Panc1 (cell line): ENCODE measurements at regions not wholly inside any gene's neighbourhood (a gene's known extent, or its start where the extent isn't known, plus 50 kb on each side); places are given as distances from the start of the nearest gene placed in this dataset.

Source experiments
- ATAC-seq: fragments of 200-7000 bp; cut with Tn5 transposase; 2 replicates; pipeline ENCODE4 v1.9.1; 2020; ENCODE audit warnings: mild to moderate bottlenecking, moderate library complexity
- BruUV-seq: library from RNA; stranded (reverse); fragments of 400-500 nt; replicated peaks from 2 replicates; lab custom pipeline; 2021; lab: Mats Ljungman, UMichigan
- CTCF ChIA-PET: fragments of 300-600 bp; sonication (Branson Sonifier 250); formaldehyde crosslinking; loops from one replicate; lab custom pipeline; 2022; ENCODE audit warnings: antibody characterized with exemption; lab: Charles Lee
- POLR2A ChIA-PET: fragments of 300-600 bp; sonication (Branson Sonifier 250); formaldehyde crosslinking; loops from one replicate; lab custom pipeline; 2022; ENCODE audit warnings: antibody characterized with exemption; lab: Charles Lee
- DNase-seq: peaks from one replicate; pipeline ENCODE4 v3.0.0-alpha.2; 2010; ENCODE audit warnings: low read depth, low spot score
- H3K27ac ChIP-seq: 2 replicates; pipeline ENCODE4 v1.5.1; 2011; ENCODE audit warnings: mild to moderate bottlenecking, low read length, inconsistent platforms
- H3K27me3 ChIP-seq: fragments of 200-500 bp; sonication (Bioruptor generic); 2 replicates; pipeline ENCODE4 v1.6.0; 2014; ENCODE audit warnings: low read length, inconsistent platforms; ENCODE audit not compliant: control insufficient read depth, insufficient read depth
- H3K36me3 ChIP-seq: fragments of 200-500 bp; sonication (Bioruptor generic); 2 replicates; pipeline ENCODE4 v1.5.1; 2014; ENCODE audit warnings: inconsistent platforms, mild to moderate bottlenecking, low read length, moderate library complexity; ENCODE audit not compliant: control insufficient read depth, insufficient read depth
- H3K4me1 ChIP-seq: 2 replicates; pipeline ENCODE4 v1.5.1; 2011; ENCODE audit warnings: inconsistent platforms, mild to moderate bottlenecking, low read length, moderate library complexity; ENCODE audit not compliant: control insufficient read depth, insufficient read depth
- H3K4me3 ChIP-seq, 2 experiments: 2 replicates each; pipeline ENCODE4 v1.5.1; 2011 to 2012; ENCODE audit warnings: low read depth in 2 of 2, low read length in 2 of 2, mild to moderate bottlenecking in 2 of 2, inconsistent platforms in 1 of 2, moderate library complexity in 1 of 2
- H3K9me3 ChIP-seq: fragments of 200-500 bp; sonication (Bioruptor generic); 2 replicates; pipeline ENCODE4 v1.5.1; 2014; ENCODE audit warnings: low read depth, mild to moderate bottlenecking, inconsistent platforms, low read length, moderate library complexity; ENCODE audit not compliant: control insufficient read depth, insufficient read depth
- POLR2AphosphoS5 ChIP-seq: IDR thresholded peaks from 2 replicates; pipeline ENCODE4 v1.6.1; 2012; ENCODE audit warnings: mild to moderate bottlenecking, low read depth, low read length, moderate library complexity
- SIN3A ChIP-seq: IDR thresholded peaks from 2 replicates; pipeline ENCODE4 v1.6.1; 2012; ENCODE audit warnings: low read depth, mild to moderate bottlenecking, low read length, moderate library complexity, borderline replicate concordance; ENCODE audit not compliant: insufficient read depth
- TCF7L2 ChIP-seq: IDR thresholded peaks from 2 replicates; pipeline ENCODE4 v1.6.1; 2011; ENCODE audit warnings: mild to moderate bottlenecking, low read depth, low read length, inconsistent platforms
- in situ Hi-C: cut with HindIII; loops from 2 replicates; pipeline ENCODE4 v1.10.0; 2016; ENCODE audit warnings: low sequenced_read_pairs, low pct_unique_long_range_greater_than_20kb
- intact Hi-C: fragments of 100-400 bp; cut with micrococcal nuclease; formaldehyde crosslinking; loops from one replicate; pipeline ENCODE4 v1.10.0; 2022; ENCODE audit not compliant: unreplicated experiment
- TF ChIP-seq, protein P1 (sequence below): fragments of 450-650 bp; IDR thresholded peaks from 2 replicates; pipeline ENCODE4 v1.5.1; 2017; ENCODE audit warnings: mild to moderate bottlenecking
- TF ChIP-seq, protein P2 (sequence below), 2 experiments: IDR thresholded peaks; 2 replicates each; pipeline ENCODE4 v1.6.1; 2011 to 2012; ENCODE audit warnings: low read depth in 2 of 2, control low read depth in 1 of 2, low read length in 1 of 2, mild to moderate bottlenecking in 1 of 2, moderate library complexity in 1 of 2; ENCODE audit not compliant: insufficient read depth in 1 of 2

DNA sequence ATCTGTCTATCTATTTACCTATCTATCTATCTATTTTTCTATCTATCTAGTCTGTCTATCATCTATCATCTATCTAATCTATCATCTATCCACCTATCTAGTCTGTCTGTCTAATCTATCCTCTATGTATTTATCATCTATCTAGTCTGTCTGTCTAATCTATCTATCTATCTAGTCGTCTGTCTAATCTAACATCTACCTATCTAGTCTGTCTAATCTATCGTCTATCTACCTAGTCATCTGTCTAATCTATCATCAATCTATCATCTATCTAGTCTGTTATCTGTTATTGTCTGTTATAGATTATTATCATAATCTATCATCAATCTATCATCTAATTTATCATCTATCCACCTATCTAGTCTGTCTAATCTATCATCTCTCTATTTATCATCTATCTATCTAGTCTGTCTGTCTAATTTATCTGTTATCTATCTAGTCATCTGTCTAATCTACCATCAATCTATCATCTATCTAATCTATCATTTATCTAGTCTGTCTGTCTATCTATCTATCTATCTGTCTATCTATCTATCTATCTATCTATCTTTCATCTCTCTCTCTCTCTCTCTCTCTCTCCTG is 80.2 kb upstream of the ZNF618 start:
- no TSS peak for BruUV-seq
- Histone ChIP-seq H3K36me3 (no peaks in the 10 kb centered on the region), H3K4me3 (no peak overlapping the region), H3K27ac (no peak overlapping the region), H3K4me1 (no peaks in the 10 kb centered on the region), H3K9me3 (no peaks in the 10 kb centered on the region), H3K27me3 (no peaks in the 10 kb centered on the region; the same call in 1 of the 2 replicates)
- TF ChIP-seq, protein P1, sequence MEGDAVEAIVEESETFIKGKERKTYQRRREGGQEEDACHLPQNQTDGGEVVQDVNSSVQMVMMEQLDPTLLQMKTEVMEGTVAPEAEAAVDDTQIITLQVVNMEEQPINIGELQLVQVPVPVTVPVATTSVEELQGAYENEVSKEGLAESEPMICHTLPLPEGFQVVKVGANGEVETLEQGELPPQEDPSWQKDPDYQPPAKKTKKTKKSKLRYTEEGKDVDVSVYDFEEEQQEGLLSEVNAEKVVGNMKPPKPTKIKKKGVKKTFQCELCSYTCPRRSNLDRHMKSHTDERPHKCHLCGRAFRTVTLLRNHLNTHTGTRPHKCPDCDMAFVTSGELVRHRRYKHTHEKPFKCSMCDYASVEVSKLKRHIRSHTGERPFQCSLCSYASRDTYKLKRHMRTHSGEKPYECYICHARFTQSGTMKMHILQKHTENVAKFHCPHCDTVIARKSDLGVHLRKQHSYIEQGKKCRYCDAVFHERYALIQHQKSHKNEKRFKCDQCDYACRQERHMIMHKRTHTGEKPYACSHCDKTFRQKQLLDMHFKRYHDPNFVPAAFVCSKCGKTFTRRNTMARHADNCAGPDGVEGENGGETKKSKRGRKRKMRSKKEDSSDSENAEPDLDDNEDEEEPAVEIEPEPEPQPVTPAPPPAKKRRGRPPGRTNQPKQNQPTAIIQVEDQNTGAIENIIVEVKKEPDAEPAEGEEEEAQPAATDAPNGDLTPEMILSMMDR, result no peak
- TF ChIP-seq SIN3A (no peak), TCF7L2 (no peak), POLR2AphosphoS5 (no peak)
- TF ChIP-seq, protein P2, sequence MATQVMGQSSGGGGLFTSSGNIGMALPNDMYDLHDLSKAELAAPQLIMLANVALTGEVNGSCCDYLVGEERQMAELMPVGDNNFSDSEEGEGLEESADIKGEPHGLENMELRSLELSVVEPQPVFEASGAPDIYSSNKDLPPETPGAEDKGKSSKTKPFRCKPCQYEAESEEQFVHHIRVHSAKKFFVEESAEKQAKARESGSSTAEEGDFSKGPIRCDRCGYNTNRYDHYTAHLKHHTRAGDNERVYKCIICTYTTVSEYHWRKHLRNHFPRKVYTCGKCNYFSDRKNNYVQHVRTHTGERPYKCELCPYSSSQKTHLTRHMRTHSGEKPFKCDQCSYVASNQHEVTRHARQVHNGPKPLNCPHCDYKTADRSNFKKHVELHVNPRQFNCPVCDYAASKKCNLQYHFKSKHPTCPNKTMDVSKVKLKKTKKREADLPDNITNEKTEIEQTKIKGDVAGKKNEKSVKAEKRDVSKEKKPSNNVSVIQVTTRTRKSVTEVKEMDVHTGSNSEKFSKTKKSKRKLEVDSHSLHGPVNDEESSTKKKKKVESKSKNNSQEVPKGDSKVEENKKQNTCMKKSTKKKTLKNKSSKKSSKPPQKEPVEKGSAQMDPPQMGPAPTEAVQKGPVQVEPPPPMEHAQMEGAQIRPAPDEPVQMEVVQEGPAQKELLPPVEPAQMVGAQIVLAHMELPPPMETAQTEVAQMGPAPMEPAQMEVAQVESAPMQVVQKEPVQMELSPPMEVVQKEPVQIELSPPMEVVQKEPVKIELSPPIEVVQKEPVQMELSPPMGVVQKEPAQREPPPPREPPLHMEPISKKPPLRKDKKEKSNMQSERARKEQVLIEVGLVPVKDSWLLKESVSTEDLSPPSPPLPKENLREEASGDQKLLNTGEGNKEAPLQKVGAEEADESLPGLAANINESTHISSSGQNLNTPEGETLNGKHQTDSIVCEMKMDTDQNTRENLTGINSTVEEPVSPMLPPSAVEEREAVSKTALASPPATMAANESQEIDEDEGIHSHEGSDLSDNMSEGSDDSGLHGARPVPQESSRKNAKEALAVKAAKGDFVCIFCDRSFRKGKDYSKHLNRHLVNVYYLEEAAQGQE (IDR thresholded peaks at IDR 0.05; ENCODE audit: insufficient read depth in 1 of 2, low read depth in 2 of 2, low read length in 1 of 2), result no peak
- intact Hi-C loops (no loop called here), in situ Hi-C loops (no loop called here)
- no peak for DNase-seq
- no peak for ATAC-seq
- ChIA-PET CTCF (interaction anchor here (0.5 kb wide), 1 partner anchor 83 kb away, joined by 7 read pairs; no protein-coding TSS in a partner anchor), POLR2A (no interaction called here)

DNA sequence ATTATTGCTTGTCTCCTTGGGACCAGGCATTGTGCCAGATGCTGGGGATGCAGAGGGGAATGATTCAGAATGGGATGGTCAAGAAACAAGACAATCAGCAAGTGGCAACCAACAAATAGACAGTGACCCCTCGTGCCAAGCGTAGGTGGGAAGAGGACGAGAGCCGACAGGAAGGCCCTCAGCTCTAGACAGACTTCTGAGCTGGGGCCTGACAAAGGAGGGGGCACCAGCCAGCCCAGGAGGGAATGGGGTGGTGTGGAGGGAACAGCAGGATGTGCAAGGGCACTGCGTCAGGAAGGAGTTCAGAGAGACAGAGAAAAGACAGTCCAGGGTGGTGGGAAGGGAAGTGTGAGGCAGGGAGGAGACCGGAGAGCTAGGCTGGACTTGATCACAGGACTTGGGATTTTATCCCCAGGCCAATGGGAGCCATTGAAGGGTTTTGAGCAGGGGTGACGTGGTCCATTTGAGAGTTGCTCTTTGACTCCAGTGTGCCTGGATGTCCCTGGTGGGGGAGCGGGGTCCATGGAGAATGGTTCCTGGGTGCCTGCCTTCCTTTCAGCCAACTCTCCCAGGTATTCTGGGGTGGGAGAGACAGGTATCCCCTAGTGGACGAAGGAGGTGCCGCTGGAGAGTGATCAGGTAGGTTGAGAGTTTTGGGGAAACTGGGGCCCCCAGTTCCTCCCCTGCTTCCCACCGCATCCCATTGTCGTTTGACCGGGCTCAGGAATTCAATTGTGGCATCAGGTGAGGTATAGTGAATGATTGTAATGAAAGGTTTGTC is 79.3 kb upstream of the ZNF618 start:
- no peaks in the 10 kb centered on the region for H3K9me3 ChIP-seq
- intact Hi-C loops, result no loop called here
- no peak for DNase-seq
- H3K27me3 ChIP-seq, result no peaks in the 10 kb centered on the region; the same call in 1 of the 2 replicates
- BruUV-seq, result no TSS peak
- H3K27ac ChIP-seq, result no peak overlapping the region
- ChIA-PET POLR2A (no interaction called here), CTCF (no interaction called here)
- H3K4me3 ChIP-seq, result no peak overlapping the region
- no peaks in the 10 kb centered on the region for H3K4me1 ChIP-seq
- no peaks in the 10 kb centered on the region for H3K36me3 ChIP-seq
- TF ChIP-seq, protein P2 (IDR thresholded peaks at IDR 0.05; ENCODE audit: insufficient read depth in 1 of 2, low read depth in 2 of 2, low read length in 1 of 2), result no peak
- TF ChIP-seq, protein P1, result no peak
- TF ChIP-seq SIN3A (no peak), TCF7L2 (no peak), POLR2AphosphoS5 (no peak)
- no peak for ATAC-seq
- in situ Hi-C loops, result no loop called here
